ENCODE measurements at regions not wholly inside any gene's neighbourhood (a gene's known extent, or its start where the extent isn't known, plus 50 kb on each side); places are given as distances from the start of the nearest gene placed in this dataset.
A peak's percentile ranks its signal among the peaks of the same experiment; 100 is the strongest.
"Not testable (repeated sequence)": the region's sequence is repeated elsewhere in the genome, so short reads cannot be mapped to it uniquely, and the experiment has no call there.

DNA sequence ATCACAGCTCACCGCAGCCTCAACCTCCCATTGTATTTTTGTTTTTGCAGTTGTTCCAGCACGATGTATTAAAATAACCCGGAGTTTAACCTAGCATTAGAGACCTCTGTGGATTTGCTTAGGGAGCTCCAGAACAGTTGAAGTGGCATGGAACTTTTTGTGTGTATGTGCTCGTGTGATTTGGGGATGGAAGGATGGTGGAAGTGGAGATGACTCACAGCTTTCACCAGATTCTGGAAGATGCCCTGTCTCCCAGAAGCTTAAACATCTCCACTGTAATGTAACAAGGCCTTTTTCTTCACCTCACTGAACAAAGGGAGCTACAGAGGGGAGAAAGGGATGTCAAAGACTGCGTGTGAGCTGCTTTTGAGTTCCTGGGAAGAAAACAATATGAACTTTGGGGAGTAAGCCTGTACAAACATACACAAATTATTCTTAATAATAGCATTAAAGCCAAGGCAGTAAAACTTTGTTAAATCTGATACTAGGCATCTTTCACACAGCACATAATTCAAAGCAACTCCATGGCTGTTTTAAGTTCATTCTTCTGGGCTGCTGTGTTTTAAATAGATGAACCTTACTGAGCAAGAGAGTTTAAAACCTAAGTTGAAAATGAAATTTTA is 226.4 kb downstream of the ADAMTS15 start:
- DNase-seq (ENCODE audit: low read depth) = no peak

DNA sequence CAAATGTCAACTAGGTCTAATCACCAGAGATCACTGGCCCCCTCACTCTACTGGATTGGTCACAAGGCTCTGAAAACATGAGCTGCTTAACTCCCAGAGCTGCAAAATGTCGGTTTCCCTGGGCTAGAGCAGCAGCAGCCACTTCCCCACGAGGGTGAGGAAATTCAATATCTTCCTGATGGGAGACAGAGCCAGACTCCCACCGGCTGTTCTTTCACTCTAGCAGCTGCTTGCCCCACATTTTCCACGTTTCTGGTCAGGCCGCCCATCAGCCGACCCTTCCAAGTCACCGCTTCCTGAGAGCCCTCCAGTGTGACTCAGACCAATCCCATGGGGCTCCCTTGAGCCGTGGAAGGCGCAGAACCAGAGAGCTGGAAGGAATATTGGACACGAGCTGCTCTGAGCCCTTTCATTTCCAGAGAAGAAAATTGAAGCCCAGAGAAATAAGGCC is 227.0 kb downstream of the ADAMTS15 start:
- peak; percentile 36 for DNase-seq (ENCODE audit: low read depth)

DNA sequence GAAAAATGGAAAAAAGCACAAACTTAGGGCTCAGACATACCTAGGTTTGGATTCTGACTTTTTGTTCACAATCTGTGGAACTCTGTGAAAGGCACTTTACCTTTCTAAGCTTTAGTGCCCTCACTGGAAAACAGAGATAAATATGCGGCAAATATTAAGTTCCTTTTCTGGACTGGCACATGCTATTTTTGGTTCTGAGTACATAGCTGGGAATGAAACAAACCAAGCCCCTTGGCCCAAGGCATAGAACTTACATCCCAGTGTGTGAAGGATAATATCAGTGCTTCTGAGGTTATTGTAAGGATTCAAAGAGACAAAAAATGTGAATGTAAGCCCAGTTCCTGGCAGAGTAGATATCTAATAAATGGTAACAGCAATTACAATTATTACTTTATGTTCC is 227.5 kb downstream of the ADAMTS15 start:
- DNase-seq (ENCODE audit: low read depth) = no peak

DNA sequence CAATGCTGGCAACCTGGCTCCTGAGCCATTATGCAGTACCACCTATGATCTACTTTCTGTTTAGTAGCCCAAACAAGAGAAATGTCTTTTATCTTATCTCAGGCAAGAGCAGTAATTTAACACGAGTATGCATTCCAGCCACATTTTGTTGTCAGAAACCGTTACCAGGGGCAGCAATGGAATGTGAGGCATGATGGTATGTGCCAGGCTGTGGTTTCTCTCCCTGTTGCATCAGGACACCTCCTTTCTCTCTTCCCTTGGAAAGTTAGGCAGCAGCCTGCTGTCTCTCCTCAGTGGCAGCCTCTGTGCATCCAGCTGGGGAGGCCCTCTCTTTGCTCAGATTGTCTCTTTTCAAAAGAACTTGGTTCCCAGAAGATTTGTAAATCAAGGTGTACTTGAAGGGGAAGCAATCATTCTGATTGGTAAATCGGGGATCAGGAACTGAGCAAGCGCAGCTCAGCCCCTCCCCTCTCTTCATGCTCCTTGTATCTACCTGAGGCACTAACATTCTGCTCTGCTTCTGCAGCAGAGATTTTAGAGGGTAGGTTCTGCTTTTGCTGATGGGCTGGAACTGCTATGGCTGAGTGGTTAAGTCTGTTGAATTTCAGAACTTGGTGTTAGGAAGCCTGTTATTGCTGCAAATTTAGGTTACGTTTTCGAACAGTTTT is 229.2 kb downstream of the ADAMTS15 start:
- DNase-seq (ENCODE audit: low read depth) = no peak

DNA sequence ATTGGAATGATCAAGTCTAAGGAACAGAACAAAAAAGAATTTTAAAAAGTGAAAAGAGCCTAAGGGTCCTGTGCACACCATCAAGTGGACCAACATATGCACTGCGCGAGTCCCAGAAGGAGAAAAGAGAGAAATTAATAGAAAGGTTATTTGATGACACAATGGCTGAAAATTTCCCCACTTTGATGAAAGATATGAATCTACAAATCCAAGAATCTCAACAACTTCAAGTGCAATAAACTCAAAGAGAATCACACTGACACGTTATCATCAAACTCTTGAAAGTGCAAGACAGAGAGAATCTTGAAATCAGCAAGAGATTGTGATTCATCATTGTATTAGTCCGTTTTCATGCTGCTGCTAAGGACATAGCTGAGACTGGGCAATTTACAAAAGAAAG is 230.8 kb downstream of the ADAMTS15 start:
- DNase-seq (ENCODE audit: low read depth) = no peak

DNA sequence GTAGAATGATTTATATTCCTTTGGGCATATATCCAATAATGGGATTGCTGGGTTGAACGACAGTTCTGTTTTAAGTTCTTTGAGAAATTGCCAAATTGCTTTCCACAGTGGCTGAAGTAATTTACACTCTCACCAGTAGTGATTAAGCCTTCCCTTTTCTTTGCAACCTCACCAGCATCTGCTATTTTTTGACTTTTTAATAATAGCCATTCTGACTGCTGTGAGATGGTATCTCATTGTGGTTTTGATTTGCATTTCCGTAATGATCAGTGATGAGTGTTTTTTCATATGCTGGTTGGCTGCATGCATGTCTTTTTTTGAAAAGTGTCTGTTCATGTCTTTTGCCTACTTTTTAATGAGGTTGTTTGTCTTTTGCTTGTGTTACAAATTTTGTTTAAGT is 233.8 kb downstream of the SNX19 start:
- DNase-seq (ENCODE audit: low read depth) = not testable (repeated sequence)

DNA sequence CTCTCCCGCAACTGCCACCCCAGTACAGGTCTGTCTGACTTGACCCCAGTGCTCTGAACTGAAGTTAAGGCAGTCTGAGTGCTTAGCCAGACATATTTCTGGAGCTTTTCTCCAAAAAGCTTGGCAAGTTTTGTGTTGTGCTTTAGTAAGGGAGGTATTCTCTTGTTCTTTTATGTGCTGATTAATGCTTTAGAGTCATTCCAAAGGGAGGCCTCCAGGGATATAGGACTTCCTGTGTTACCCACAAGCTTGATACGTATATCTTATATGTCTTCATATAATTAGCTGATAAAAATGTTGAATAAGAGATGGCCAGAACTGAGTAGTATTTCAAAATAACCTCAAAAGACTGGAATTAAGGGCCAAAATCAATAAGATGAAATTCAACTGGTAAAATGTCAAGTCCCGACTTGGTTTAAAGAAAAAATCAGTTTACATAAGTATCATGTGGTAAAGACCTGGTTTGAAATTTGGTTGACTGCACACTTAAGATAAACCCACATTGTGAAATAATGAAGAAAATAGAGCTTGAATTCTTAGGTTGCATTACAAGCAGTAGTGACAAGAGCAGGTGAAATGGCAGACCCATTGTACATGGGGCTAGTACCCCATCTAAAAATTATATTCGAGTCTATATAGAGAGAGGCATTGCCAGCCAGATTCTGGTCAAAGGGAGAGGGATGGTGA is 226.9 kb downstream of the SNX19 start:
- no peak for DNase-seq (ENCODE audit: low read depth)

DNA sequence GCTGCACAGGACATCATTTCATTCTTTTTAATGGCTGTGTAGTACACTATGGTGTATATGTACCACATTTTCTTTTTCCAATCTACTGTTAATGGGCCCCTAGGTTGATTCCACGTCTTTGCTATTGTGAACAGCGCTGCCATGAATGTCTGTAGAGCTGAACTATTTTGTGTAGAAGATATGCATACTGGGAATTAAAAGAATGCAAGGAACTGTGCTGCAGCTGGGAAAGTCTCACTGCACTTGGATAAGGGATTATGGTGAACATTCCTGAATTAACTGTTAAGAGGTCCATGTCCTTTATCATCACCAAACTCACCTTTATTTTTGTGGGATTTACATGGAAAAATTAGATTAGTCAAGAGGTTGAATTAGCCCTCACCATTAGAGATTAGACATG is 224.7 kb downstream of the SNX19 start:
- DNase-seq (ENCODE audit: low read depth) = no peak

DNA sequence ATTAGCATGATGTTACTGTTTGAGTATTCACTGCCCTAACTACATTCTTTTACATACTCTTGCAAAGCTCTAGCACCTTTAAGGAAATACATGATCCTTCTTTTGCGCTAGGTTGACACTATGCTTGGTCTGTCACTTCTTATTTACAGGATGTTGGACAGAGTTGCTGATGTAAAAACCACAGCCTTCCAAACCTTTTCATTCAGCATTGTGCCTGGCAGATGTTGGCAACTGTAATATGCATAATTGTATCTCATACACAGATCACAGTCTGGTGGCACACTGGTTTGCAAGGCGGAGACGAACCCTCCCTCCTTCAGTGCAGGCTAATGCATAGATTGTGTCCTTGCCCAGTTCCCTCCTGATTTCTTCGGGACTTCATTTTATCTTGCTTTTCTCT is 224.1 kb downstream of the SNX19 start:
- DNase-seq (ENCODE audit: low read depth) = no peak

DNA sequence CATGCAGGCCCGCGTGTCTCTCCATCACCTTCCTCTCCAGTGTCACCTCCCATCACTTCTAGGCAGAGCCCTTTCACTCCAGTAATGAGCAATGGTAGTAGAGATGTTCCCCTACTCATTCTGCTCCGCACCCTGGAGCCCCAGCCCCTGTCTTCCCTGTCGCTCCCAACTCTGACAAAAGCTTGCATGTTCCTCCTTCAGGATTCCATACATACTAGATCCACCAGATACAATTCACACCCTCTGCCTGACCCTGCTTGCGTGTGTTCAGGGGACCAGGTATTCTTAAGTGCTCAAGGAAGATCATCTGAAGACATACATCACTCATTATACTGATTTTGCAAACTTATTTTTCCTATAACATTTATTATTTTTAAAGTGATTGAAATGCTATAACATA is 222.7 kb downstream of the SNX19 start:
- DNase-seq (ENCODE audit: low read depth) = no peak

DNA sequence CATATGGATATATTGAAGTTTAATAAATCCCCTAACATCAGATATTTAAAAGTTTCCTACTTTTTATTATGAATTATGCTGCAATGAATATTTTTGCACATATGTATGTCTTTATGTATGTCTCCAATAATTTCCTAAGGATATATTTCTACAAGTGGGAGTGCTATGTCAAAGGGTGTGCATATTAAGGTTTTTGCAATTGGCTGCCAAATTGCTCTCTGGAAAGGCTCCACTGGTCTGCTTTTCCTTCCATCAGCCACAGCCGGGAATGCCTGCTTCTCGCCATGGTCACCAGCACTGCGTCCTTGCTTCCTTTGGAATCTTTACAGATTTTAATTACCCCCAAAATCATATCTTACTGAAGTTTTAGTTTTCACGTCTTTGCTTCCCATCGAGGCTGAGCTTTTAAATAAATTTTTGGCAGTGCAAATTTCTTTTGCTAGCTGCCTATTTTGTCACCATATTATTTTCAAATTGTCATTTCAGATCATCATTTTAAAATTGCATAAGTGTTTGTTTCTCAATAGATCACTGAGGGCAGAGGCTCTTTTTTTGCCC is 221.7 kb downstream of the SNX19 start:
- DNase-seq (ENCODE audit: low read depth) = no peak

DNA sequence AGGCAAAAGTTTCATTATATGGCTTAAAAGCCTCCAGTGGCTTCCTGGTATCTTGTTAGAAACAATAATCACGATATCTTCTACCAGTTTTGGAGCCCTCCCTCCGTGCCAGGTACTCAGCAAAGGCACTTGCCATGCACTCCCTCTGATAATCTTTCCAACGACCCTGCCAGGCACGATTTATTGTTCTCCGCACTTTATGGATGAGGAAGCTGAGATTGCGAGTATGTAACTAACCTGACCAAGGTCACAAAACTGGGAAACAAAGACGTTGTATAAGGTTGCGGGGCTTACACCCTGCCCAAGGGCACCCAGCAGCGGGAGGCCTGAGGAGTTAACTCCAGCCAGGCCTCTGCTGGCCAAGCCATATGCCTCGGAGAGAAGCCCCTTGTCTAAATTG is 218.1 kb downstream of the SNX19 start:
- no peak for DNase-seq (ENCODE audit: low read depth)

DNA sequence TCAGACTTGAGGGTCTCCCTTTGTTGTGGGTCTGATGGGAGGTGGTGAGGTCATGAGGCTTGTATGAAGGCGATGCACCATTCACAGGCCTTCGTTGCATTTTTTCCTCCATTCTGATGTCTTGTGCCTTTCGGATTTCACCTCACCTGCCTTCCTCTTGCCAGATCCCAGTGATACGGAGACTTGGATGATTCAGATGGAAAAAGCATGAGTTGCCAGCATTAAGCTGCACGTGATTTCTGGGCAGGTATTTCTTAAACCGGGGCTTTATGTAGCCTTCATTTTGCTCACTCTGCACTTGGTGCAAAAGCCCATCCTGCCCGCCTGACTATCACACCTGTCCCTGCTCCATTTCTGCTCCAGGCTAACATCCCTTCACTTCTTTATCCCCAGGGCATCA is 216.7 kb downstream of the SNX19 start:
- no peak for DNase-seq (ENCODE audit: low read depth)

DNA sequence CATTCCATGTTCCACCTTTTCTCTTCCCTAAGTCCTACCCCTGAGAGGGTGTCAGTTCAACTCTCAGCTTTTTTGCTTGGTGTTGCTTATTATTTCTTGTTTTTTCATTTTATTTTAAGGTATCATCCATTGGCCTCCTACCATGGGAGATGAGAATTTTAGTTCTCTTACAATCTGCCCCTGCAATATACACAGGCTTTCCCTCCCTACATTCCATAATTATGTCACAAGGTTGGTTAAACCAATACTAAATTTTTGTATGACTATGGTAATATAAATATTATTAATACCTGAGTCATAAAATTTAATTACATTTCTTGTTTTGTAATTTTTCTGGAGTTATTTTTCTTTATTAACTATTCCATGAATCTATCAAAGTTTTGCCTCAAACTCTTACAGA is 216.2 kb downstream of the SNX19 start:
- no peak for DNase-seq (ENCODE audit: low read depth)

DNA sequence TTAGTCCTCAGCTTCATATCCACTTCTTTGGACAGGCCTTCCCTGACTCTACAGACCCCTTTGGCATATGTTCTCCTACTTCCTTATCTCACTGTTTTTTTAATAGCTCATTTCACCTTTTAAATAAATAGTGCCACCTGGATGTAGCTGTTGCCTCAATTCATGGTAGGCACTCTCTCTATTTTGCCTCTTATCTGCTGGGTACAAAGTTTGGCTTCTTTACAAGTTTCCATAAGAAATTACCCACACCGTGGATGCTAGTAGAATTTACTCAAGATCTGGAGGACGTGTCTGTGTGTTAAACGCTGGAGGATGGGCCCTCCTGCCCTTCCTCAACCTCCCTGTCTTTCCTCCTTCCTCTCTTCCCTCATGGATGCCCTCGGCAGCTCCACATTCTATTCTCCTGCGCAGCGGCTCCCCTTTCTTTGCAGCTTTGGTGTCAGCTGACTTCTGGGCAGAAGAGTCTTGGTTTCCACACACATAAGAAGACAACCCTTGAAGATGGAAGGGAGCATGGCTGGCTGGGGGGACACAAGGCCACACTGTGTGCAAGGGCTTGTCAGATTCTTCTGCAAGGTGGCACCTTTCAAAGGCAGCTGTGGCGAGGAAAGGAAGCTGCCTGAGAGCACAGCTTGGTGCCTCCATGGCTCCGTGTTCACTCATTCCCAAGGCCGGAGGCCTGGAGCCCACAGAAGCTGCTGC is 212.6 kb downstream of the SNX19 start:
- no peak for DNase-seq (ENCODE audit: low read depth)

DNA sequence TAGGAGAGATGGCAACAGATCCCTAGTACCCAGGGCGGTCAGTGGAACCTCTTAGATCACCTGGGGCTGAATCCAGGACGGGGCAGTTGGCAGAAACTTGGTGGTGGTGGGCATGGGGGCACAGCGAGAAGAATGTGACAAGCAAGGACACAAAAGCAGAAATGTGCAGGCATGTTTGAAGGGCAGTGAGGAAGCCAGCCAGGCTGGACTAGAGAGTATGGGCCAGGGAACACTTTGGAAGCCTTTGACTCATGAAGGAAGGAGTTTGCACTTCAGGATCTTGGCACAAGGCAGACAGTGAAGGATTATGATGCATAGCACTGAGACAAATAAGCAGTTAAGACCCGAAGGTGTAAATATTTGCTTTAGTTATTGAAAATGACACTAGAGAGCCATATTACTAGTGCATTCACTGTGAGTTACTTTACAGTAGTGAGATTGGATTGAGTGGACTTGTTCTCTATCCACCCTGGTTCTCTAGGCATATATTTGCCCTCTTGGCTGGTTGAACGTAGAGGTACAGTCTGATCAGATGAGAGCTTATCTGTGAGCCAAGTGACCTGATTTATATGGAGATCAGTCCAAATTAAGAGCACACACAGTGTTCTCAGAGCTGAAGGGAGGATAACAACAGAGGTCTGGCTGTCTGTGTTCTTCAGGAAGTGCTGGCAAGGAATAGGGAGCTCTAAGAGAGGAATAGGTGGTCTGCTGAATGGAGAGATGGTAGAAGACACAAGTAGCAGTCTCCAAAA is 210.4 kb downstream of the SNX19 start:
- no peak for DNase-seq (ENCODE audit: low read depth)

DNA sequence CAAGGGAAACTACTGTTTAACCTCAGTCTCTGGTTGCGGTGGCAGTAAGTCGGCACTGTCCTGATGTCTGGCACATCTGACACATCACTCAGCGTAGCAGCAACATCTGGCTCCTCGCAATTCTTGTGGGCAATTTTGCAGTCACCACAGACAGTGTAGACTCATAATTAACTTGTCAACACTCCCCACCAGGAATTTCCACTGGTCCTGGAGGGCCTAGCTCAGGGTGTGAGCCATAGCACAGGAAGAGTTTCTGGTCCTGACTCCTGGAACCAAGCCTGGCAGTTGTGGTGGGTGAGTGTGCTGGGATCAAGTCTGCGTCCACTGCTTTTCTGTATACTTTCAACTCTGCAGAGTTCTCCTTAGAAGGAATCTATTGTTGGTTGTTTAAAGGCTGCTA is 209.7 kb downstream of the SNX19 start:
- no peak for DNase-seq (ENCODE audit: low read depth)

DNA sequence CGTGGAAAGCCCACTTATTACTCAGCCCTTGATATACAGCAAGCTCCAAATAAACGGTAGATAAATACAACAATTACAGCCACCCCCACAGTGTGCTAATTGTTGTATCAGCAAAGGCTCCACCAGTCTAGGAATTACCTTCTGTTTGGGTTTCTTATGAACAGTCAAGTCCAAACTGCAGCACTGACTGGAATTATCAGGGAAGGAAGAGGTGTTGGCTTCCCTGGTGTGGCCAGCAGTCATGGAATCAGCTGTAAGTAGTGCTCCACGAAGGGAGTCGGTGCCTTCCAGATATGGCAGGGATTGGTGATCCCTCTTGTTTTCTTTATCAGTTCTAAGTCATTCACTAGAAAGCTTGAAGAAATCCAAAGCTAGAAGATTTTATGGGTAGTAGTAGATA is 209.1 kb downstream of the SNX19 start:
- no peak for DNase-seq (ENCODE audit: low read depth)

DNA sequence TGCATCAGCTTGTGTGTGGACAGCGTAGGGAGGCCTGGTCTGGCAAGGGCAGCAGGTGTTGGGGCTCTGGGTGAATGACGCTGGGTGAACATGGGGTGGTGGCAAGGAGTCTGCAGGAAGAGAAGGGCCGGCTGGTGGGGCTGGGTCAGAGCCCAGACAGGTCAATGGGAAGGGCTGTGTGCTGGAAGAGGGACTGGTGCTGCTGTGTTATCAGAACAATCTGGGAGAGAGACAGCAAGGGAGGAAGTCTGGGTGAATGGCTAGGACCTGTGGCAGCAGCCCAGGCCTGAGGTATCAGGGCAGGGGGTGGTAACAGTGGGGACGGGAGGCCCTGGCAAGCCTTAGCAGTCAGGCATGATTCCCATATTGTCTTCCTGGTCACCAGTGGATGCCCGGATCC is 206.7 kb downstream of the SNX19 start:
- DNase-seq (ENCODE audit: low read depth) = no peak

DNA sequence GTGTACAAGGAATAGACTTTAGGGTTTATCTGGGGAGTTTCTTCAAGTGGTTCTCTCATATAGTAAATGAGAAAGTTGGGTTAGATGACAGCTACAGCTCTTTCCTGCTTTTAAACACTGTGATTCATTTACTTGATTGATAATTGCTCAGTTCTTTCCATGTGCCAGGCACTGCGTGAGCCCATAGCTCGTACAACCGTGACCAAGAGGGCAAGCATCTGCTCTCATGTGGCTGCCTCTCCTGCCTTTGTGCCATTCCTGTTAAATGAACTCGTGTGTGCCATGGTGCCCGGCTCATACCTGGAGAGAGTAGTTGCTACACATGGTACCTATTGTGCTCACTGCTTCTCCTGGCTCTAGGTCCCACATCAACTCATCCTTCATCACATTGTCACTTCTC is 206.3 kb downstream of the SNX19 start:
- no peak for DNase-seq (ENCODE audit: low read depth)

DNA sequence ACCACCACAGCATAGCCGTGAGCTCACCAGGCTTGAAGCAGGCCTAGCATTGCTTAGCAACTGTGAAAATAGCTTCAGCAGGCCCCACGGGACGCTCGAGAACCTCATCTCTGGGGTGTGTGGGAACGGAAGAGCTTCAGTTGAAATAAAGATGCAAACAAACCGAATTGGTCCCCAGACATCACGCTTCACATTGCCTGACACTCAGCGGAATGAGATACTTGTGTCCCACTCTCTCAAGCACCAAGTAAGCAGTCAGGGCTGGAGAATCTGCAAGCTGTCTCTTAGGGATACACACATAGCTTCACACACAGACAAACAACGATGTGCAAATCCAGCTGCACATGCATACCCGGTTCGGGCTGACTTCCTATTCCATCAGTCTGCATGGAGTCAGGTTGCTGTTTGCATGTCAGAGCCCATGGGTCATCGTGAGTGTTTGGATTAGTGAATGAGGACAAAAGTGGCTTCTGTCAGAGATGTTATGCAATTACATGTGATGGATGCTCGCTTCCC is 205.7 kb downstream of the SNX19 start:
- no peak for DNase-seq (ENCODE audit: low read depth)
